HS-5 (cell line): ENCODE measurements at regions not wholly inside any gene's neighbourhood (a gene's known extent, or its start where the extent isn't known, plus 50 kb on each side); places are given as distances from the start of the nearest gene placed in this dataset.

Source experiments
- DNase-seq: peaks from one replicate; pipeline ENCODE4 v3.0.0-alpha.2; 2012; ENCODE audit warnings: low read depth

DNA sequence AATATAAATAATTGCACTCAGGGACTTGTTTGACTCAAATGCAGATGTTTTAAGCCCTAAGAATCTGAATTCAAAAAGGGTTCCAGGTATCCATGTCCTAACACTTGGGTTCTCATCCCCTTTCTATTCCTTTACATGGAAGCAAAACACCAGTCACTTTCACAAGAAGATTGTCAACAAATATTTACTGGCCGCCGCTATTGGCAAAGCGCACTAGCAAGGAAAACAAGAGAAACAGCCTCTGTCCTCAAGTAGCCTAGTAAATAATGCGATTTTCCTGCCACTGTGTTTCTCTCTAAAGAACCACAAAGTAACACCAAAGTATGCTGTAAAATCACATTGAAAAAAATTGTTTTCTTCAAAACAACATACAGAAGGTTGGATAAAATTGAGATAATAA, 66.7 kb upstream of the EZH2 start:
- DNase-seq, result no peak

DNA sequence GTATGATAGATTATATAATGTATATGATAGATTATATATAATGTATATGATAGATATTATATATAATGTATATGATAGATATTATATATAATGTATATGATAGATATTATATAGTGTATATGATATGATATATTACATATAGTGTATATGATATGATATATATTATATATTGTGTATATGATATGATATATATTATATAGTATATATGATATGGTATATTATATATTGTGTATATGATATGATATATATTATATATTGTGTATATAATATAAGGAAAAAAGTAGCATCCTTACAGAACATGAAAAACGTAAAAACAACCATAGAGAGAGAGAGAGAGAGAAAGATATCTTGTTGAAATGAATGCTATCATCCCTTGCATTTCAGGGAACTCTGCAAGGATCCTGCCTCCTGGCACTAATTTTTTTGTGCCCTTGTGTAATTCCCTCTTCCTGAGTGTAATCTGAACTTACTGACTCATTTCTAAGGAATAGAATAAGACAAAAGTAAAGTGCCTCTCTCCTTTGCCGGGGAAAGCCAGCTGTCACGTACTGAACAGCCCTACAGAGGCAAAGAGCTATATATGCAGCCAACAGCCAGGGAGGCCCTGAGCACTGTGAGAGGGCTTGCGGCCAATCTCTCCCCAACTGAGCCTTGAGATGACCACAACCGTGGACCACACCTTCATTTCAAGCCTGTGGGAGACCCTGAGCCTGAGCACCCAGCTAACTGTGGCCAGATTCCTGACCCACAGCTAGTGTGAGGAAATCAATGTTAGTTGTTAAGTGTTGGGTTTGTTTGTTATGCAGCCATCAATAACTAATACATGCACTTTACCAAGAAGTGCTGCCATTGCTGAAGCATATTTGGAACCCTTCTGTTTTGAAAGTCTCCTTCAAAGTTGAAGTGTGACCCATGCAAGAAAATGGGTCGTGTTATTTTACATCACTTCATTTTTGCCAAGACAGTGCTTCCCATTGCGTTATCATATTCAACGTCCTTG, 61.1 kb upstream of the EZH2 start:
- DNase-seq, result no peak

DNA sequence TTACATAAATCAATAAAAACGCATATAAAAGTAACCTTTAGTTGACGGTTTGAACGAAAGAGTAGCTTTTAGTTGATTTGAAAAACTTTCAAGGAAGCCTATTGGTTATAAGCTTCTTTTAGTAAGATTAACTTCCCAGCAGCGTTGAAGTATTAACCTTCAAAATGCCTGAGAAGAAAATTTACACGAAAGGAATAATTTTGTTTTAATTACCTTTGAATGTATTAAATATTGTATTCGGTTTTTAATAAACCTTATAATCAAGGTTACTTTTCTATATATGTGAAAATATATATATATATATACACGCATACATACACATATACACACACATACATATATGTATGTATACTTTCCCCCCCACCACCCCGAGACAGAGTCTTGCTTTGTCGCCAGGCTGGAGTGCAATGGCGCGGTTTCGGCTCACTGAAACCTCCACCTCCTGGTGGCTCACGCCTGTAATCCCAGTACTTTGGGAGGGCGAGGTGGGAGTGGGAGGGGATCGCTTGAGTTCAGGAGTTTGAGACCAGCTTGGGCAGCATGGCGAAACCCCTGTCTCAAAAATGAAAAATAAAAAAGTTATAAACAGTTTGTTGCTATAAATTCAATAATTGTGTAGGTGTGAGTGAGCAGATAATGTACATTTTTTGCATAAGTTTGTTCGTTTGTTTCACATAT, 57.6 kb upstream of the EZH2 start:
- peak; percentile 61 for DNase-seq

DNA sequence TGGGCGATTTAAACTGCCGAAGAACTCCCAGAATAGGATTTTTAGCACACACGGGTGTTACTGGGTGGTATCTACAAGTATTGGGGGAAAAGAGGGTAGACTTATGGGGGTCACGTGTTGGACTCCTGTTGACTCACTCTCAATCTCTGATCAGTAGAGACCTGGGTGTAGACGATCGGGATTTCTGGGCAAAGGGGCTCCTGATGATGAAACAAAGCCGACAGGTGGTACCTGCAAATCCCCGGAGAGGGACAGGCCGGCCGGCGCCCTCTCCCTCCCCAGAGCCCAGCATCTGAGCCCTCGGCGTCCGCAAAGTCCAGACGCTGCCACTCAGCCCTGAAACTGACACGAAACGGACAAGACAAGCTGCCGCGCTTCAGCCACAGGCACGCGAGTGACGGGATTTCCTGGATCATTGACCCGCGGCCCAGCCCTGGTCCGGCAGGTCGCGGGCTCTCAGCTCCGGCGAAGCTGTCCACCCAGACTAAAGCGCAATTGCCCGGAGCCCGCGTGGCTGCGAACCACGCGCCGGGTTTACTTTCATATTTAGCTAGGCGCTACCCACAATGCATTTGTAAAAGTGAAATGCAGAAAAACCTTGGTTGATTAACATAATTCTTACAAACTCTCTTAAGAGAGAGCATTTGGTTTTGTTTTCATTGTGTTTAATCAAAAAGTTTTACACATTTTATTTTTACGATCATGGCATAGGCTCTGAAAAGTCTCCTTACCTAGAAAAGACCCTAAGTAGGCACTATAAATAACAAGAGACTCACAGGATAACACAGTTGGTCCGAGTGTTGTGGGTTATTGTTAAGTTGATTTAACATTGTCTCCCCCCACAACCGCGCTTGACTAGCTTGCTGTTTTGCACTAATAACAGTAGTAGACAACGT, 56.9 kb upstream of the EZH2 start:
- peak; percentile 63 for DNase-seq

DNA sequence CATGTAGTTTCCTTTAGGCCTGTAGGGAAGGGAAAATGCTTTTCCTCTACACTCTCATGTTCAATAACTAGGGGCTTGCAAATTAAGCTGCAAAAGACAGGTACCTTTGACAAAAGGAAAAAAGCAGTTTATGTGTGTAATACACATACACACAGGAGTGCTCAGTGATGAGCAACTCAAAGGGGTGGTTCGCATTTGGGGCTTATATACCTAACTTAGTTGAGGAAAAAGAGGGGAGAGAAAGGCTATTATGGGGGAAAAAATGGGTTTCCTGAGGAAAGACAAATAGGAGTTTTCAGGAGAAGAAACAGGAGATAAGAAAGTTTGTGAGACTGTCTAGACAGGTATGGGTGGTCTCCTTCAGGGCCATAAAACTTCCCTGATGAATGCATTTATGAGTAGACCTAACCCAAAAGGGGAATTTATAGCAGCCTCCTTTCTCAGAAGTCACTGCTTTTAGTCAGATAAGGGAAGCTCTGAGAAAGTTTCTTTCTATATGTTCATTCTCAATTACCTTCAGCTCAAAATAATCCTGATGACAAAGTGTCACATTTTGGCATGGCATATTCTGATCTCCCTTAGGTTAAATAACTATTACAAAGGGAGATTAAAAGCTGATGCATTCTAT, 55.2 kb upstream of the EZH2 start:
- no peak for DNase-seq

DNA sequence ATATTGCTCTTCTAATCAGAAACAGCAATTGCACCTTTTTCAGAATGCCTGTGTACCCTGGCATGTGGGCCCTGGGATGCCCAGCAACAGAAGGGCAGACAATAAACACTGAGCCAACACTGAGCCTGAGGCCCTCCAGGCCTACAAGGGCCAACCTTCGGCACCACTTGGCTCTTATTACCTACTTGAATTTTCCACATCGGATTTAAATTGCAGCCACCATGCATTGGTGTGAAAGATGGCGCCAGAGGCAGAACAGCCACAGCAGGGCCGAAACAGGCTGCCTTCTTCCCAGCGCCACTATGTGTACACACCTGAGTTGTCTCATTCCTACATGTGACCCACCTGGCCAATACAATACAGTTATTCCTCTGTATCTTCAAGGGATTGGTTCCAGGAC, 51.4 kb upstream of the EZH2 start:
- no peak for DNase-seq
